ENCODE measurements at regions not wholly inside any gene's neighbourhood (a gene's known extent, or its start where the extent isn't known, plus 50 kb on each side); places are given as distances from the start of the nearest gene placed in this dataset.
A peak's percentile ranks its signal among the peaks of the same experiment; 100 is the strongest.

GRCh38 chr3:157746391-157746790 is 243.2 kb upstream of the VEPH1 start:
- DNase-seq (ENCODE audit: low read depth), result no peak

DNA sequence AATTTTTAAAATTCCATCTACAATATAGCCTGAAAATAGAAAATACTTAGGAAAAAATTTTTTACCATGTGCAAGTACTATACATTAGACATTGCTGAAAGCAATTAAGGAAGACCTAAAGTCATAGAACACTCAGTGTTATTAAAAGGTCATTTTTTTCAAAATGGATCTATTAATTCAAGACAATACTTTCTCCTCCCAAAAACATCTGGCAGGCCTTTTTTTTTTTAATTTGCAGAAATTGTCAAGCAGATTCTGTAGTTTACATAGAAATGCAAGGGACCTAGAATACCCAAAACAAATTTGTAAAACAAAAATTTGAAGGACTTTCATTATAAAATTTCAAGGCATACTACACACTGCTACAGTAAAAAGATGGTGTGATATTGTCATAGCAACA is 238.4 kb upstream of the VEPH1 start:
- no peak for DNase-seq (ENCODE audit: low read depth)

- DNase-seq (ENCODE audit: low read depth), result no peak
Observed at GRCh38 chr3:157738441-157738840, 235.2 kb upstream of the VEPH1 start.

GRCh38 chr3:157718800-157719199 is 215.6 kb upstream of the VEPH1 start:
- no peak for DNase-seq (ENCODE audit: low read depth)

- no peak for DNase-seq (ENCODE audit: low read depth)
Observed at GRCh38 chr3:157713101-157713500, 209.9 kb upstream of the VEPH1 start.

DNA sequence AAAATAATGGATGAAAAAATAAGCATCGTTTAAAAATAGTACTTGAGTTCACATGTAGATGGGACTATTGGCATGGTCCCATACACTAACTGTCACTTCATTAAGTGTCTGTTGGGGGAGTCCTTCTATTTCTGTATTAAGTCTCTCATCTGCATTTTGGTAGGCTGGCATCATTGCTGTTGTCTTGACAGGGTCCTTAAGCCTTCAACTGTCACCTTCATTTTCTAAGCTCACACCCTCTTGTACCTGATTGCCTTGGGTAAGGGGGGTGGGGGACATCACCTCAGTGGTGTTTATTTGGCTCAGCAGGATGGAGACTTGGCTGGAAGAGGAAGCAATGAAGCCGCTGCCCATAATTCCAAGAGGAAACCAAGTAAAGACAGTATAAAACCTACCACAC is 202.0 kb upstream of the VEPH1 start:
- DNase-seq (ENCODE audit: low read depth), result no peak

DNA sequence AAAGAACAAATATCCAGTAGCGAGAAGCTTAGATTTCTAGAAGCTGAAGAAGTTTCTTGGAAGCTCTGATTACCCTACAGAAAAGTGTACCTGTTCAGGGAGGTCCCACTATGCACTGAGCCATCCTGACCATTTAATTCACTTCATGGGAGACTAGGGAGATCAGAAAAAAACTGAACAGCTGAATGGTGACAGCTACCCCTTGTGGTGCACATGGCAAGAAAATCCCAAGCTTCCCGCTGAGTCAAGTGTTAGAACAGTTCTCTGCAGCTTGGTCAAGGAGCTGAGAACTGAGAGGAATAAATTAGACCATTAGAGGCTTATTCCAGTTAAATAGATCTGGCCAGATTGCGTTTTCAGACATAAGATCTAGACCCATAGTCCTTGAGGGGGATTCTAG is 197.2 kb upstream of the VEPH1 start:
- peak; percentile 36 for DNase-seq (ENCODE audit: low read depth)

DNA sequence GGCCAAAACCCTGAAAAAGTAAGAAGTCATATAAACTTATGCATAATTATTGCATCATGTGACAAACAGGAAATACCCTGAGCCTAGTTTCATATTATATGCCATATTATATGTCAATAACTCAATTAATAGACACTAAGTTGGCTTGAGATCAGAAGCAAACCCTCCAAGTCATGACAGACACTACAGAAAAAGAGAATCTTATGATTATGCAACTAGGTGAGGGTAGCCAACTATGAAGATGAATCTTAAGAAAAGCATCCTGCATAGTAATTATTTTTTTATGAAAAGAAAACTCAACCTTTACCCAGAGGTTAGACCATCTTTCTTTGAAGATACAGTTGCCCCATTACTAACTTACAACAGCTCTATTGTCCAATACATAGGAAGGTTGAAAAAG is 192.4 kb upstream of the VEPH1 start:
- DNase-seq (ENCODE audit: low read depth), result no peak

DNA sequence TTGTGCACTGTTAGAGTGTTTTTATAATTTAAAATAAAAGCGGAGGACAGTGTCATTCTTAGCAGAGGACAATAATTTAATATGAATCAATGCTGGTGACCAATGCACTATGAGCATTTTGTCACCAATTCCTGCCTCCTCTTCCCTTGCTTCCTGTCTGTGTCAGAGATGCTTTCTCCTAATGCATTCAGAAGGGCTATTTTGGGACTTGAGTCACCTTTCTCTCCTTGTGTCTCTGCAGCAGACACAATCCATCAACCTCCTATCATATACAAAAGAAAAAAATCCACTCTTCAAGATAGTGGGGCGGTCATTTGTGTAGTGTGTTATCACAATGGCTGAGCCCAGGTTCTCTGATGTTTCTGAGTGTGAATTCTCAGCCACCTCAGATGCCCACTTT is 191.9 kb upstream of the VEPH1 start:
- DNase-seq (ENCODE audit: low read depth), result no peak

DNA sequence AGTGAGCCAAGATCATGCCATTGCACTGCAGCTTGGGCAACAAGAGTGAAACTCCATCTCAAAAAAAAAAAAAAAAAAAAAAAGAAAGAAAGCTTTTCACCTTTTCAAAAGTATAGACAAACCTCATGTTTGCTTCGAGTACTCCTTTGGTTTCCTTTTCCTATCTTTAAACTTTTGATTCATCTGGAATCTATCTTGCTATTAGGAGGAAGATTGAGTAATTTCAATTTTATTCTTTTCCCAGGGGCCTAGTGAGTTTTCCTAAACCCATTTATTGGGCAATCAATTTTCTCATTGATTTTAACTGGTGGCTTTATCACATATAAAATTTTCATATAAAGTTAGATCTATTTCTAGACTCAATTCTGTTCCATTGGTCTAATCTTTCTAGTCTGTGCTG is 190.5 kb upstream of the VEPH1 start:
- DNase-seq (ENCODE audit: low read depth), result no peak

DNA sequence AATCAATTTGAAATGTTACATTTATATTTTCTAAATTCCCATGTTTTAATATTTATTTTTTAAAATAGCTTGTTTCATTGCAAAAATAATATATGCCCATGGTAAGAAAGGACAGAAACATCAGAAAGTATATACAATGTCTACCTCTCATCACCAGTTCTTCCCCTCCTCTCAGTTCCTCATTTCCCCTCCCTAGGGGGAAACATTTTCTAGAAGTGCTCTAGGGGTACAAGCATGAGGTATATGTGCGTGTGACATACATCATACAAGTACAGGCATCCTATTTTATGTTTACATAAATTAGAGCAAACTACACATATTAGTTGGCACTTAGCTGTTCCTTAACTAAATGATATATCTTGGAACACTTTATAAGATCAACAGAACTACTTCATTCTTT is 189.3 kb upstream of the VEPH1 start:
- DNase-seq (ENCODE audit: low read depth), result no peak

DNA sequence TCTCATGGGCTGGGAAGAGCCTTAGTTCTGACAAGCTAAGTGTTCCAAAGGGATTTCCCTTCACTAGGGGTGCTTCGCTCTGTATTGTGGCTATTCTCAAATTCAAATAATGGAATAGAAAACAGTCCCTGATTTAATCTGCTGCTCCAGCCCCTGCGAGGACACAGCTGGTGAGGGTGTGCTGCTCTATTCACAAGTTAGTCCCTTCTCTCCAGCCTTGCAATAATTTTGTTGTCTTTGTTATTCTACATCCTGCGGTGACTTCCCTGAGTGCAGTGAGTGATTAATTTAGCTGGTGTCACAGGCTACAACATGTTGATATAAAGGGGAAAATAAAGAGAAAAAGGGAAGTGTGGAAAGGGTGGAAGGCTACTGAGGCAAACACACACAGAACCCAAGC is 180.5 kb upstream of the VEPH1 start:
- DNase-seq (ENCODE audit: low read depth), result no peak

GRCh38 chr3:157672061-157672460 is 168.8 kb upstream of the VEPH1 start:
- DNase-seq (ENCODE audit: low read depth), result no peak

GRCh38 chr3:157671656-157672055 is 168.4 kb upstream of the VEPH1 start:
- no peak for DNase-seq (ENCODE audit: low read depth)

GRCh38 chr3:157669416-157669815 is 166.2 kb upstream of the VEPH1 start:
- DNase-seq (ENCODE audit: low read depth), result peak; percentile 11

DNA sequence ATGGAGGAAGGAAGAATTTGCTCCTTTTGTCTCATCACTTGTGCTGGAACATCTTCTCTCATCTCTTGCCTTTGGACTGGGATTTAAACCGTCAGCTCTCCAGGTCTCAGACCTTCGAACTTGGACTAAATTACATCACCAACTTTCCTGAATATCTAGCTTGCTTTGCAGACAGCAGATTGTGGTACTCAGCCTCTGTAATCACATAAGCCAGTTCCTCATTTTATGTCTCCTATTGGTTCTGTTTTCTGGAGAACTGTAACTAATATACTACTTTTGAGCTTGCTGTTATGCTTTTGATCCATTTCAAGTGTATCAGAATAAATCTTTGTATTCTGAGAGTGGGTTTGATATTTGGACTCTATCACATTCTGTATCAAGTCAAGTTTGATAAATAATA is 164.3 kb upstream of the VEPH1 start:
- no peak for DNase-seq (ENCODE audit: low read depth)

DNA sequence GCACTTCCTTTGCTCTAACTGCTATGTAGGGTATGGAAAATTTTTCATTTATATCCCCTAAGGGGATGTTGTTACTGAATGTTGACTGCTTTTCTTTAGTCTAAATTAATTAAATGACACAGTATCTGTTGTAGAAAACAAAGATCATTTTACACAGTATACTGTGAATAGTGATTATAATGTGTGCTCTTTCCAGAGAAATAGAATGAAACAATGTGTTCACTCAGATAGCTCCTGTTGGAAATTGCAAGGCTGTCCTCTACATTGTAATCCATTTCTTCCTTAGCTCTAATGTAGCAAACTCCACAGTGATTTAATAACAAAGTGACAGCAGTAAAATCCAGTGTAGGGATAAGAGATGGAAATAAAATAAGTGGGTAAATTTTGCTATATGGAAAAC is 159.0 kb upstream of the VEPH1 start:
- DNase-seq (ENCODE audit: low read depth), result no peak

GRCh38 chr3:157660847-157661246 is 157.6 kb upstream of the VEPH1 start:
- no peak for DNase-seq (ENCODE audit: low read depth)

DNA sequence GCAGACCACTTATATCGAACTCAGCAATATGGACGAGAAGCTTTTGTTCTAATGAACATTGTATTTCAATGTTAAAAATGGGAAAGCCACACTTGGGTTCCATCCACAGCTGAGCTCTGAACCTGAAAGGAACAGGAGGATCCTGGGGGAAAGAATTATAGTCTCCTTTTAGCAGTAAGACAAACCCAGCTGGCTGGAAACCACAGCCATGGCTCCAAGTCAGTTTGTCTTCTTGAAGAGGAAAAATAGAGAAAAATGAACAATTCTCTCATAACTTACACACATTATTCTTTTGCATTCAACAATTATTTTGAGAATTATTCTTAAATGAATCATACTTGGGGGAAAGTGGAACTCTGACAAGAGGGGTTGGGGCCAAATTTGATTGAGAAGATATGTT is 149.2 kb upstream of the VEPH1 start:
- no peak for DNase-seq (ENCODE audit: low read depth)

GRCh38 chr3:157650699-157651098 is 147.5 kb upstream of the VEPH1 start:
- no peak for DNase-seq (ENCODE audit: low read depth)

DNA sequence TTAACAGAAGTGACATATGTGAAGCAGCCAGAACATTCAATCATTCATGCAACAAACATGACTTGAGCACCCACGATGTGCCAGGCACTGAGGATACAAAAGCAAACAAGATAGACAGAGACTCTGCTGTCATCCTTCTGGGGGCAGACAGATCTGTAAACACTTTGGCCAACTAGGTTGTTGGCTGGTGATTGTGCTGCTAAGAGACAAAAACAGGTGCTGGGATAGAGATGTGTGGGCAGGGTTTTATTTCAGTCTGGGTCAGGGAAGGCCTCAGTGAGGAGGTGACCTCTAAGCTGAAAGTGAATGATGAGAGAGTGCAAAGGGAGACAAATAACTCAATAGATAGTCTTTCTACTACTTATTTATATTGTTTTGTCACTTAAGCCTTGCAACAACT is 147.0 kb upstream of the VEPH1 start:
- peak; percentile 27 for DNase-seq (ENCODE audit: low read depth)

DNA sequence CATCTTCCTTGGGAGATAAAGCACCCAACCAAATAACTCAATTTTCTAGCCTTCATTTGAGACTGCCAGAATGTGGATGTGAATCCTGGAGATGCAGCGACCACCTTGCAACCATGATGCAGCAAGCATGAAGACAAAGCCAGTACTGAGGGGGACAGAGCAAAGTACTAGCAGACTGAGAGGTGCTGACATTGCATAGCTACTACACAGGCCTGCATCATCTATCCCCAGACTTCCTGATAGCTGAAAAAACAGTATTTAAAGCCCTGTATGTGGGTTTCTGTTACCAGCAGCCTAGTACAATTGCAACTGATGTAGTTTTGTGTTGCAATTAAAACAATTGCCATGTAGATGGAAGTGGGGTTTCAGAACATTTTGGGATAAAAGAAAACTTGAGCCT is 146.3 kb upstream of the VEPH1 start:
- no peak for DNase-seq (ENCODE audit: low read depth)

DNA sequence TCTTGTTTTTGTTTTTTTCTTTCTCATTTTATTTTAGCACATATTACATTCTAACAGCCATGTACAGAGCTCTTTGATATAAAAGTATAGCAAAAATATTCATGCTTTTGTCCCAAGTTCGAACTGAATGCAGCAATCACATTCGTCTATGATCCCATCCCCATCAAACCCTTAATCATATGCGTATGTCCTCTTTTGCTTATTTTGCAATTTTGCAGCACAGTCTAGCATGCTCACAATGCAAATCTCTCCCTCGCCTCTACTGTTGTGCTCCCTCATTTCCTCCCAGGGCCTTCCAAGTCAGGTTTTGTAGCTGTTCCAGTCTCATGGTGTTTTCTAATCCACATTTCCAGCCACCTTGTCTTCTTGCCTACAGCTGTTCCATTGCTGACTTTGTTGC is 144.6 kb upstream of the VEPH1 start:
- DNase-seq (ENCODE audit: low read depth), result no peak

DNA sequence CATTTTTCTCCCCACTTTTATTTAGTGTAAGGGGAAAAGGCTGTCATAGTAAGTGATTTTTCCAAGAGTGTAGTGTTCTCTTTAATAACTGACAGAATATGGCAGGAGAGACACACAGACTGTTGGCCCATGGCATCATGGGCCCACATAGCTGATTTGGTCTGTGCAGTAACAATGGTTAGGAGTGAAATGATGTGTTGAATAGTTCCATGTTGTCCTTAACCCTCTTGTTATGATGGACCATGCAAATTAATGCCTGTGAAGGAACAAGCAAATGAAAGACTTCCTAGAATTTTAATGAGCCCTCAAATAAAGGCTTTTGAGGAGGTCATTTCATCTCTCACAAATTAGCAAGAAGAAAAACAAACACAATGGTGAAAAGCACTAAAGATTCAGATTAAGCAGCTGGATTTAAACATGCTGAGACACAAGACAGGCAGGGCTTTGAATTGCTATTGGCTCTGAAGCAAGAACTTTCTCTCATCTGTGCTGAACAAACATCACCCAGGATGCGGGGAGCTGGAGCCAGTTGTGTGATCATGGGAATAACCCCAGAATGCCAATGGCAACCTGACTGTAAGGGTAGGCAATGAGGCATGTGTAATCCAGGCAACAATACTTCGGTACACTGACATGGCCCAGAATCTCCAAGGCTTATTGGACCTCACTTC is 136.7 kb upstream of the VEPH1 start:
- no peak for DNase-seq (ENCODE audit: low read depth)
